GM20000 (cell line): ENCODE measurements at regions not wholly inside any gene's neighbourhood (a gene's known extent, or its start where the extent isn't known, plus 50 kb on each side); places are given as distances from the start of the nearest gene placed in this dataset.

ENCODE experiments used
- DNase-seq: peaks from one replicate; pipeline ENCODE4 v3.0.0; 2012; ENCODE audit warnings: low spot score
- CTCF ChIP-seq: IDR thresholded peaks from 2 replicates; pipeline ENCODE4 v1.5.1; 2012; ENCODE audit warnings: mild to moderate bottlenecking, control low read depth; ENCODE audit errors: extremely low read depth, missing control alignments

- DNase-seq: no peak
- TF ChIP-seq CTCF: no peak
Observed at GRCh38 chr4:127052742-127053141, 580.0 kb upstream of the INTU start.

- no peak for DNase-seq
- TF ChIP-seq CTCF: no peak
Observed at GRCh38 chr4:127055357-127055756, 577.4 kb upstream of the INTU start.

- no peak for TF ChIP-seq CTCF
- no peak for DNase-seq
Observed at GRCh38 chr4:127069675-127070074, 563.1 kb upstream of the INTU start.

GRCh38 chr4:127071443-127071842 lies 561.3 kb upstream of the INTU start:
- DNase-seq: no peak
- no peak for TF ChIP-seq CTCF

GRCh38 chr4:127080141-127080540 lies 552.6 kb upstream of the INTU start:
- no peak for TF ChIP-seq CTCF
- no peak for DNase-seq

- TF ChIP-seq CTCF: no peak
- no peak for DNase-seq
Observed at GRCh38 chr4:127081041-127081440, 551.7 kb upstream of the INTU start.

GRCh38 chr4:127082986-127083385 lies 549.8 kb upstream of the INTU start:
- DNase-seq: no peak
- TF ChIP-seq CTCF: no peak

GRCh38 chr4:127084666-127085065 lies 548.1 kb upstream of the INTU start:
- DNase-seq: no peak
- TF ChIP-seq CTCF: no peak
